CD4-positive, alpha-beta T cell treated with Interleukin-17A for 1 hour (primary cell): ENCODE measurements at regions not wholly inside any gene's neighbourhood (a gene's known extent, or its start where the extent isn't known, plus 50 kb on each side); places are given as distances from the start of the nearest gene placed in this dataset.
A peak's percentile ranks its signal among the peaks of the same experiment; 100 is the strongest.

Experiments used
- DNase-seq: peaks from one replicate; pipeline ENCODE4 v3.0.0-alpha.2; 2020

DNA sequence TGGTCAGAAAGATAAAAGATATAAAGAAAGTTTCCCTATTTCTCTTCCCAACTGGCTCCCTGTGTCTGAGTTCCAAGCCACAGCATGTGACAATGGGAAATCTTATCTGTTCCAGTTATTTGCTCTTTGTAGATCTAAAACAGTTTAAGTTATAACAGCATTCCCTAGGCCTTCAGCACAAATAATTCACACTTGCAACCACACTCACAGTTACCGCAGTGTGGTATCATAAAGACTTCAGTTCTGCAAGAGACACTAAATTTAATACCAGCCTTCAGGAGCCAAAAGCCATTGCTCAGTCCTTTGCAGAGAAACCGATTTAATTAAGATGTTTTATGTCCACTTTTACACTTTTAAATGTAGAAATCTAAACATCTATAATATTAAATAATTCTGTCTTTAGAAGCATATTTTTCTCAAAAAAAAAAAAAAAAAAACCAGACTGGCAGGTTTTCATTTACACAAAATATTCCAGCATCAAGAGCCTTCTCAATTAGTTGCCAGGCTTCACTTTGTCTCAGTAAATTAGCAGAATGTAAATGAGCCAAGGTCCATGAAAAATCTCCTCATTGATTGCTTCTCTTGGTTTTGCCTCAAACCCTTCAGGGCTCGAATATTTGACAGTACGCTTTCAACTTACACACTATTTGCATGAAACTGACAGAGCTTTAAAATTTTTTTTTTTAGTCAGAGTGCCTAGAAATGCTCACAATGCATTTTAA lies 300.0 kb upstream of the DDI1 start:
- DNase-seq: no peak

- no peak for DNase-seq
Observed at GRCh38 chr11:103737037-103737622, 299.3 kb upstream of the DDI1 start.

- DNase-seq: no peak
Observed at GRCh38 chr11:103737747-103738146, 298.7 kb upstream of the DDI1 start.

GRCh38 chr11:103739074-103739796 lies 297.2 kb upstream of the DDI1 start:
- peak; percentile 38 for DNase-seq

GRCh38 chr11:103744496-103745153 lies 291.8 kb upstream of the DDI1 start:
- DNase-seq: no peak

DNA sequence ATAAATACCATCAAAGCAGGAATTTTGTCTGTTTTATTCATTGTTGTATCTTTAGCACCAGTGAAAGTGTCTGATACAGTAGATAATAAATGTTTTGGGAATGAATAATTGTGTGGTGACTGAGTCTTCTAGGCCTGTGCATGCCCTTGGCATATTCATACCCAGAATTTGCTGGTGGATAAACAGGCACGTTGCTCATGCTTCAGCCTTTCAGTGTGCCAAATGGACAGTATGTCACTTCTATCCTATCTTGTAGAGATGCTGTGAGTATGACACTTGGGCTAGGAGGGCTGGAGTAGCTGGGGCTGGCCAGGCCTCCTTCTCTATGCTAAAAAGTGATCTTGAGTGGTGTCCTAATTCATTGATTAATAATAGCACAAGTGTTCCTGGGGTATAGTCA lies 287.3 kb upstream of the DDI1 start:
- DNase-seq: no peak

GRCh38 chr11:103768816-103769215 lies 267.6 kb upstream of the DDI1 start:
- no peak for DNase-seq

DNA sequence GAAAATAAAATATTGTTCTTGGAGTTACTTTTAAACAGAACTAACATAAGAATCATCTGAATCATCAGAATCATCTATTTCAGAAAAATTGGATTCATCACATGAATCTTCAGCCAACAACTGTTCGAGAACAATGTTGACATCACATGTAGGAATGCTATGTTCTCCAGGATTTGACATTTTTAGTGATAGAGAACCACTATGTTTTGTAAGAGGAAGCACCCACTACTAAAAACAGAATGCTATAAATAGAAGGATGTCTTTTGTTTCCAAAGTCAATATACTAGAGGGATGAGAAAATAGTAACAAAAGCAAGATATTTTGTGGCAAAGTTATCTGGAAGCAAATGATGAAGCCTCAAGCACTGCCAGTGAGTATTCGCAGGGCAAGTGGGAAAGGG lies 263.4 kb upstream of the DDI1 start:
- no peak for DNase-seq

DNA sequence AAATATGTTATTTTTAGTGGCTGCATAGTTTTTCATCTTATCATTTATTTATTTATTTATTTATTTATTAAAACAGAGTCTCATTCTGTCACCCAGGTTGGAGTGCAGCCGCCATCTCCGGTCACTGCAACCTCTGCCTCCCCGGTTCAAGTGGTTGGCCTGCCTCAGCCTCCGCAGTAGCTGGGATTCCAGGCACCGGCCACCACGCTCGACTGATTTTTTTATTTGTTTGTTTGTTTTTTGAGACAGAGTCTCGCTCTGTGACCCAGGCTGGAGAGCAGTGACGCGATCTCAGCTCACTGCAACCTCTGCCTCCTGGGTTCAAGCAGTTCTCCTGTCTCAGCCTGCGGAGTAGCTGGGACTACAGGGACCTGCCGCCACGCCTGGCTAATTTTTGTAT lies 262.9 kb upstream of the DDI1 start:
- no peak for DNase-seq

- no peak for DNase-seq
Observed at GRCh38 chr11:103779054-103779453, 257.4 kb upstream of the DDI1 start.

DNA sequence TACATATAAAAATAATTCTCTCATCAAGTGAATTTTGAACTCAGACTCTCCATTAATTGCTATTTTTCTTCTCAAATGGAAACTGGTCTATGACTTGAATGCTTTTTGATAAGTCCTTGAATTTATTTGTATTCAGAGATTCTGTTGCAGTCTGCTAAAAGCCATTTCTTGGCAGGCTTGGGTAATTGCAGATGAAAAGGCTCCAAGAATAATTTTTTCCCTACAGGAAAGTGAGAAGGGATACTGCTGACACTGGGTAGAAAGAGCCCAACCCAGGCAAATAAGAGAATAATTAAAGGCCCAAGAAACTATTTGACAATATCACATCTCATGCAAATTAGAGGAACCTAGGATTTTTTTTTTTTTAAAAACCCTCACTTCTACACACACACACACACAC lies 246.5 kb upstream of the DDI1 start:
- DNase-seq: no peak

GRCh38 chr11:103792981-103793468 lies 243.4 kb upstream of the DDI1 start:
- no peak for DNase-seq

DNA sequence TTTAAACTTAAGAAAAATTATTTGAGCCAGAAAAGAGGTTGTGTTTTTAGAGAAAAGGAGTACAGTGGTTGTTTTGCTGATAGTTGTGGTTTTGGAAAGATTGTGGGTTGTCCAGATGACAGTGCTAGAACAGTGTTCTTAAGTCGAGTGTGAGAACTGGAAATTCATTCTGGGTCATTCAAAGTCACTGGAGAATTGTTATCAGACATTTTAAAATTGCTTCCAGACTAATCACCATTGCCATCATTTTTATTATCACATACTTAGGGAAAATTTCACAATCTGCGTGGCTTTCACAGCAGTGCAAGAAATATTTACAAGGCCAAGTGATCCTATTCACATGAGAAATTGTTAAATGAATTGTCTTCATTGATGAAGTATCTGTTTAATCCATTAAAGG lies 242.2 kb upstream of the DDI1 start:
- DNase-seq: no peak

GRCh38 chr11:103798026-103798425 lies 238.4 kb upstream of the DDI1 start:
- no peak for DNase-seq

DNA sequence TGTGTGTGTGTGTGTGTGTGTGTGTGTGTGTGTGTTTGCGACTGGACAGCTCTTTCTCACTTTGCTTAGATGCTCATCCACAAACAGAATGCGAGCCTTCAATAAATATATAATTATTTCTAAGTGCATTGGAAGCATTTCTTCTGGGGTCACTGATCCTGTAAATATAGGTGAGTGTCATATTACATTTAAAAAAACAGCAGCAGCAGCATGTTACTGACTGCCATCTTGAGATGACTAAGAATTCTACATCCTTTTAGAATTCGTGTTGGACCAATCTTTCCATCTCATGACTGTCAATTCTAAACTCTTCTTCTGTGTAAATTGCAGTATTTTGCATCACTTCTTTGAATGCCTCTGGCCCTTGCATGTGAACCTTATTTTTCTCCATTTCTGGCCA lies 238.0 kb upstream of the DDI1 start:
- DNase-seq: no peak

GRCh38 chr11:103800406-103801114 lies 235.9 kb upstream of the DDI1 start:
- no peak for DNase-seq

GRCh38 chr11:103803062-103803461 lies 233.4 kb upstream of the DDI1 start:
- DNase-seq: no peak

DNA sequence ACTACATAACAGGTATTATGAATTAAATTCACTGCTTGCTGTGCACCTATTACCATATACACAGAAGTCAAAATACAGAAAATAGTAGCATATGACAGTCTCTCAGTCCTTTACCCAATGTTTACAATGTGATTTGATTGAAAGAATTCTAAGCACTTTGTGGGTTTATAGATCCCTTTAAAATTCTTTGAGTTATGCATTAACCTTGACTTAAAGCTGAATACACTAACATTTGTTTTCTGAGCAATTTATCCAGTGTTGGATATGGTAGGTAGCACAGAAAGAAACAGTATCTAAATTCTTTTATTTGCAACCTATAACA lies 230.8 kb upstream of the DDI1 start:
- DNase-seq: no peak

GRCh38 chr11:103806130-103806895 lies 230.1 kb upstream of the DDI1 start:
- no peak for DNase-seq

DNA sequence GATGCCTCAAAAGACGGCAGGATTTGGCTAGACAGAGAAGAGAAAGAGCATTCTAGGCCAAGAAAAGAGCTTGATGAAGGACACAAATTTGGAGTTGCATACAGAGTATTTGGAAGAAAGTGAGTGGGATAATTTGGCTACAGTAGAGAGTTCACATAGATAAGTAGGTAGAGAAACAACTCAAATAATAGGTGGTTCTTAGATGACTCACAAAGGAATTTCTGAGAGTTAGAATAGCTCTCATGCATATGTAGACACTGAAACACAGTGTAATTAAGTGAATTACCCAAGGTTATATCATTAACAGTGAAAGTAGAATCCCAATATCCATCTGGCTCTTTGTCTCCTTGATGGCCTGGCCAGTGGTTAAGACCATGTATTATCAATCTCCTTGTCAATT lies 228.6 kb upstream of the DDI1 start:
- DNase-seq: no peak

- DNase-seq: no peak
Observed at GRCh38 chr11:103808252-103808651, 228.2 kb upstream of the DDI1 start.

- no peak for DNase-seq
Observed at GRCh38 chr11:103811870-103812455, 224.5 kb upstream of the DDI1 start.
